Keratinocyte (primary cell): ENCODE measurements at regions not wholly inside any gene's neighbourhood (a gene's known extent, or its start where the extent isn't known, plus 50 kb on each side); places are given as distances from the start of the nearest gene placed in this dataset.

Experiments used
- DNase-seq: peaks from one replicate; pipeline ENCODE4 v3.0.0-alpha.2; 2011; ENCODE audit warnings: low read depth, missing footprints, low spot score
- FAIRE-seq: peaks from 2 replicates; lab custom pipeline; 2011; peaks lifted over from hg19 to GRCh38; lab: Jason Lieb, UNC
- H2AFZ ChIP-seq: 2 replicates; pipeline ENCODE4 v1.6.0; 2012; ENCODE audit warnings: low read length, control low read depth, inconsistent platforms; ENCODE audit not compliant: control insufficient read depth
- H3K27ac ChIP-seq: 2 replicates; pipeline ENCODE4 v1.5.1; 2011; ENCODE audit warnings: low read length; ENCODE audit not compliant: control insufficient read depth, insufficient read depth
- H3K27me3 ChIP-seq: 3 replicates; pipeline ENCODE4 v1.6.0; 2011; ENCODE audit warnings: low read length; ENCODE audit not compliant: control insufficient read depth, insufficient read depth; ENCODE audit errors: extremely low read depth
- H3K36me3 ChIP-seq, 2 experiments: 2 replicates in 1 of 2; 3 replicates in 1 of 2; pipeline ENCODE4 v1.5.1; 2011; ENCODE audit warnings: low read length in 2 of 2, mild to moderate bottlenecking in 1 of 2; ENCODE audit not compliant: control insufficient read depth in 2 of 2, insufficient read depth in 2 of 2; ENCODE audit errors: extremely low read depth in 1 of 2
- H3K4me1 ChIP-seq: 3 replicates; pipeline ENCODE4 v1.5.1; 2011; ENCODE audit warnings: low read length; ENCODE audit not compliant: control insufficient read depth, insufficient read depth; ENCODE audit errors: extremely low read depth
- H3K4me2 ChIP-seq: 3 replicates; pipeline ENCODE4 v1.6.0; 2011; ENCODE audit warnings: low read depth, low read length; ENCODE audit not compliant: control insufficient read depth, insufficient read depth; ENCODE audit errors: extremely low read depth
- H3K4me3 ChIP-seq, 3 experiments: fragments of 200-600 bp in 1 of 3; sonication (generic) in 1 of 3; 2 replicates in 2 of 3; 3 replicates in 1 of 3; pipeline ENCODE4 v1.5.1; 2011 to 2016; ENCODE audit warnings: low read length in 3 of 3, mild to moderate bottlenecking in 3 of 3, control low read depth in 2 of 3, inconsistent platforms in 1 of 3, low read depth in 1 of 3, mixed read lengths in 1 of 3, mixed run types in 1 of 3, moderate library complexity in 1 of 3; ENCODE audit not compliant: control insufficient read depth in 2 of 3, insufficient read depth in 2 of 3; ENCODE audit errors: extremely low read depth in 1 of 3
- H3K79me2 ChIP-seq: 2 replicates; pipeline ENCODE4 v1.6.0; 2012; ENCODE audit warnings: low read length; ENCODE audit not compliant: control insufficient read depth, insufficient read depth
- H3K9ac ChIP-seq: 3 replicates; pipeline ENCODE4 v1.6.0; 2011; ENCODE audit warnings: low read length; ENCODE audit not compliant: control insufficient read depth, insufficient read depth; ENCODE audit errors: extremely low read depth
- H3K9me1 ChIP-seq: 3 replicates; pipeline ENCODE4 v1.6.0; 2011; ENCODE audit warnings: low read length; ENCODE audit not compliant: control insufficient read depth, insufficient read depth; ENCODE audit errors: extremely low read depth
- H3K9me3 ChIP-seq: 2 replicates; pipeline ENCODE4 v1.5.1; 2012; ENCODE audit warnings: low read depth, low read length; ENCODE audit not compliant: control insufficient read depth
- H4K20me1 ChIP-seq: 3 replicates; pipeline ENCODE4 v1.6.0; 2011; ENCODE audit warnings: low read length; ENCODE audit not compliant: control insufficient read depth, insufficient read depth; ENCODE audit errors: extremely low read depth
- EZH2 ChIP-seq: IDR thresholded peaks from one replicate; pipeline ENCODE4 v1.6.1; 2012; ENCODE audit warnings: inconsistent platforms, mild to moderate bottlenecking, low read length, moderate library complexity
- dilution Hi-C: fragments of 300-500 bp; cut with MboI; formaldehyde crosslinking; loops from one replicate; pipeline ENCODE4 v1.7.0; 2020; ENCODE audit warnings: low sequenced_read_pairs; ENCODE audit not compliant: extremely low pct_ligation_motif_present
- TF ChIP-seq, protein P1 (sequence below), 3 experiments: IDR thresholded peaks in 1 of 3; conservative IDR thresholded peaks in 1 of 3; optimal IDR thresholded peaks in 1 of 3; 2 replicates in 2 of 3; 3 replicates in 1 of 3; pipeline versions ENCODE3 to v1.5.1; 2011; ENCODE audit warnings: low read length in 3 of 3, mild to moderate bottlenecking in 3 of 3, moderate library complexity in 2 of 3, control low read depth in 1 of 3, inconsistent platforms in 1 of 3; ENCODE audit not compliant: insufficient read depth in 2 of 3; ENCODE audit errors: extremely low read depth in 1 of 3

DNA sequence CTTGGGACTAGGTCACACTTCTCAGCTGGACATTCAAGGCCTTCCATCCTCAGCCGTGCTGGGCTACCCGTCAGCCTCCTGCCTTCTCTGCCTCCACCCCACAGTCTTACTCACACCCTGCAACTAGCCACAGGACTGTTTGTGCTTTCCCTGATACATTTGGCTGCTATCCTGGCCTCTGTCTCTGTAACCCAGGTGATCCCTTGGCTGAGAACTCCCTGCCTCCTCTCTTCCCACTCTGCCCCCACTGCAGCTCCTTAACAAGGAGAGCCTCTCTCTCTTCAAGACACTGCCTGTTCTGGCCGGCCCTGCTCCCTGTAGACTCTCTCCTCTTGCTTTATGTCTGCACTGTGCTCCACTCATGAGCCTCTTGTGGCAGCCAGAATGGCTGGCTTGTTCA is 120.6 kb downstream of the MSX2 start:
- H3K27ac ChIP-seq, result no peak overlapping the region
- no peaks in the 10 kb centered on the region for H3K9me3 ChIP-seq
- dilution Hi-C loops, result no loop called here
- H3K9me1 ChIP-seq, result no peaks in the 10 kb centered on the region
- no peak overlapping the region for H3K4me2 ChIP-seq
- no peaks in the 10 kb centered on the region for H3K79me2 ChIP-seq
- DNase-seq (no peak), FAIRE-seq (no peak)
- no peaks in the 10 kb centered on the region for H4K20me1 ChIP-seq
- H3K27me3 ChIP-seq, result no peaks in the 10 kb centered on the region
- no peak overlapping the region for H3K9ac ChIP-seq
- no peaks in the 10 kb centered on the region for H3K4me1 ChIP-seq
- H3K36me3 ChIP-seq, result no peaks in the 10 kb centered on the region
- H3K4me3 ChIP-seq, result no peak overlapping the region
- no peak overlapping the region for H2AFZ ChIP-seq
- TF ChIP-seq EZH2, result no peak
- TF ChIP-seq, protein P1, sequence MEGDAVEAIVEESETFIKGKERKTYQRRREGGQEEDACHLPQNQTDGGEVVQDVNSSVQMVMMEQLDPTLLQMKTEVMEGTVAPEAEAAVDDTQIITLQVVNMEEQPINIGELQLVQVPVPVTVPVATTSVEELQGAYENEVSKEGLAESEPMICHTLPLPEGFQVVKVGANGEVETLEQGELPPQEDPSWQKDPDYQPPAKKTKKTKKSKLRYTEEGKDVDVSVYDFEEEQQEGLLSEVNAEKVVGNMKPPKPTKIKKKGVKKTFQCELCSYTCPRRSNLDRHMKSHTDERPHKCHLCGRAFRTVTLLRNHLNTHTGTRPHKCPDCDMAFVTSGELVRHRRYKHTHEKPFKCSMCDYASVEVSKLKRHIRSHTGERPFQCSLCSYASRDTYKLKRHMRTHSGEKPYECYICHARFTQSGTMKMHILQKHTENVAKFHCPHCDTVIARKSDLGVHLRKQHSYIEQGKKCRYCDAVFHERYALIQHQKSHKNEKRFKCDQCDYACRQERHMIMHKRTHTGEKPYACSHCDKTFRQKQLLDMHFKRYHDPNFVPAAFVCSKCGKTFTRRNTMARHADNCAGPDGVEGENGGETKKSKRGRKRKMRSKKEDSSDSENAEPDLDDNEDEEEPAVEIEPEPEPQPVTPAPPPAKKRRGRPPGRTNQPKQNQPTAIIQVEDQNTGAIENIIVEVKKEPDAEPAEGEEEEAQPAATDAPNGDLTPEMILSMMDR (optimal IDR thresholded peaks at IDR 0.05 in 1 of 3, IDR thresholded peaks at IDR 0.05 in 1 of 3, conservative IDR thresholded peaks at IDR 0.05 in 1 of 3; ENCODE audit: extremely low read depth in 1 of 3, insufficient read depth in 2 of 3, low read length in 3 of 3), result no peak

DNA sequence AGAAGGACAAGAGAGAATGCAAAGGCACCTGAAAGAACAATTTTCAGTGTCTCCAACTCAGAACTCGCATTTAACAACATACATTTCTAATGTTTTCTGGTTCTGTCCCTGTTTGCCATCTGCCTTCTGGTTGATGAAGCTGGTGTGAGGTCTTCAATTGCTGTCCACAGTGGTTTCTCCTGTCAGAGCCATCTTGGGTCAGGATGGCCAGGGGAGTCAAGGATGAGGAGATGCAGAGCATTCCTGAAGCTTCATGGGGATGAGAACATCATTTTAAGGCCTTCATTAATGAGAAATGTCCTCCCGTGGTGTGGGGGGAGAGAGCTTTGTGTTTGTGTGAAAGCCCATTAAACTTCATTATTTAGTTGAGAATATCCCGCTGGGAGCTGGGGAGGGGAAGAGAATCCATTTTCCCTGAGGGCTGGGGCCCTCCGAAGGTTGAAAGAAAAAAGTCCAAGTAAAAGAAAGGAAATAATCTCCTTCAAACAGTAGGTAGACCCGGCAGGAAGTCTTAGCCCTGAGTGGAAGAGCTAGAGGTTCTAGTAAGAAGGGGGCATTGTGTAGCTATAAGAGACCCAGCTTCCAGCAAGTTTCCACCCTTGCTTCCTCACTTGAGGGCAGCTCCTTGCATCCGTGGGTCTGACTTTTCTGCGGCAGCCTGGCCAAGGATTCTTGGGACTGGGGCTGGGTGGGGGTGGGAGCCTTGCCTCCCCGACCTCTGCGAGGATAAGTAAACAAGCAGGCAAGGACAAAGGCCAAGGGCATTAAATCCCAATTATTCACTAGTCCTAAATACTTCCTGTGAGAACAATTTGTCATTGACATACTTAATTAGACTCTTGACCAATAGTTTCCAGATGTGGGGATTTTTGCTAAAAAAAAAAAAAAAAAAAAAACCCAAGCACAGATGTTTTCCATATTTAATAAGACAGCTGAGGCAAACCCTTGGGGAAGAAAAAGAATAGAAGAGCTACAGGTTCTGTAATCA is 119.2 kb downstream of the MSX2 start:
- Histone ChIP-seq H3K9me1 (no peaks in the 10 kb centered on the region), H3K4me3 (no peak overlapping the region), H3K9me3 (no peaks in the 10 kb centered on the region), H3K36me3 (no peaks in the 10 kb centered on the region), H2AFZ (no peak overlapping the region), H3K4me1 (no peaks in the 10 kb centered on the region), H3K27ac (no peak overlapping the region), H3K9ac (no peak overlapping the region), H3K79me2 (no peaks in the 10 kb centered on the region), H3K27me3 (no peaks in the 10 kb centered on the region), H4K20me1 (no peaks in the 10 kb centered on the region), H3K4me2 (no peak overlapping the region)
- TF ChIP-seq EZH2, result no peak
- TF ChIP-seq, protein P1 (optimal IDR thresholded peaks at IDR 0.05 in 1 of 3, IDR thresholded peaks at IDR 0.05 in 1 of 3, conservative IDR thresholded peaks at IDR 0.05 in 1 of 3; ENCODE audit: extremely low read depth in 1 of 3, insufficient read depth in 2 of 3, low read length in 3 of 3), result no peak
- no peak for FAIRE-seq
- DNase-seq, result no peak
- dilution Hi-C loops, result no loop called here
